AG09319 (cell line): ENCODE measurements at regions not wholly inside any gene's neighbourhood (a gene's known extent, or its start where the extent isn't known, plus 50 kb on each side); places are given as distances from the start of the nearest gene placed in this dataset.
"Not testable (repeated sequence)": the region's sequence is repeated elsewhere in the genome, so short reads cannot be mapped to it uniquely, and the experiment has no call there.

Experiments
- DNase-seq: peaks from one replicate; pipeline ENCODE4 v3.0.0-alpha.2; 2010; ENCODE audit warnings: low read depth; ENCODE audit errors: extremely low read depth
- CTCF ChIP-seq: IDR thresholded peaks from 2 replicates; pipeline ENCODE4 v1.5.1; 2011; ENCODE audit warnings: low read depth, mild to moderate bottlenecking, inconsistent platforms, low read length, moderate library complexity

- DNase-seq, result not testable (repeated sequence)
Observed at GRCh38 chr21:13923175-13923574, 287.6 kb downstream of the LIPI start.

GRCh38 chr21:13921455-13921854 lies 289.3 kb downstream of the LIPI start:
- not testable (repeated sequence) for DNase-seq

GRCh38 chr21:13907385-13907784 lies 297.8 kb downstream of the POTED start:
- not testable (repeated sequence) for DNase-seq

GRCh38 chr21:13896596-13897247 lies 287.1 kb downstream of the POTED start:
- not testable (repeated sequence) for DNase-seq

- DNase-seq, result not testable (repeated sequence)
Observed at GRCh38 chr21:13893617-13894016, 284.0 kb downstream of the POTED start.

GRCh38 chr21:13893025-13893424 lies 283.4 kb downstream of the POTED start:
- not testable (repeated sequence) for DNase-seq

- DNase-seq, result not testable (repeated sequence)
Observed at GRCh38 chr21:13892146-13892751, 282.7 kb downstream of the POTED start.

- DNase-seq, result not testable (repeated sequence)
Observed at GRCh38 chr21:13889176-13889575, 279.6 kb downstream of the POTED start.

GRCh38 chr21:13883641-13884395 lies 274.2 kb downstream of the POTED start:
- not testable (repeated sequence) for DNase-seq

- DNase-seq, result not testable (repeated sequence)
Observed at GRCh38 chr21:13877503-13877902, 267.9 kb downstream of the POTED start.

- not testable (repeated sequence) for DNase-seq
Observed at GRCh38 chr21:13876999-13877398, 267.4 kb downstream of the POTED start.

GRCh38 chr21:13874001-13874400 lies 264.4 kb downstream of the POTED start:
- not testable (repeated sequence) for DNase-seq

- TF ChIP-seq CTCF, result no peak
- DNase-seq, result no peak
Observed at GRCh38 chr21:13854638-13855037, 245.1 kb downstream of the POTED start.

GRCh38 chr21:13850808-13851207 lies 241.2 kb downstream of the POTED start:
- not testable (repeated sequence) for DNase-seq

- not testable (repeated sequence) for DNase-seq
Observed at GRCh38 chr21:13849489-13849888, 239.9 kb downstream of the POTED start.

GRCh38 chr21:13846718-13847117 lies 237.1 kb downstream of the POTED start:
- not testable (repeated sequence) for DNase-seq

GRCh38 chr21:13844574-13844973 lies 235.0 kb downstream of the POTED start:
- DNase-seq, result not testable (repeated sequence)

GRCh38 chr21:13843081-13843480 lies 233.5 kb downstream of the POTED start:
- DNase-seq, result not testable (repeated sequence)

GRCh38 chr21:13827666-13828065 lies 218.1 kb downstream of the POTED start:
- not testable (repeated sequence) for DNase-seq
